ENCODE measurements at regions not wholly inside any gene's neighbourhood (a gene's known extent, or its start where the extent isn't known, plus 50 kb on each side); places are given as distances from the start of the nearest gene placed in this dataset.

DNA sequence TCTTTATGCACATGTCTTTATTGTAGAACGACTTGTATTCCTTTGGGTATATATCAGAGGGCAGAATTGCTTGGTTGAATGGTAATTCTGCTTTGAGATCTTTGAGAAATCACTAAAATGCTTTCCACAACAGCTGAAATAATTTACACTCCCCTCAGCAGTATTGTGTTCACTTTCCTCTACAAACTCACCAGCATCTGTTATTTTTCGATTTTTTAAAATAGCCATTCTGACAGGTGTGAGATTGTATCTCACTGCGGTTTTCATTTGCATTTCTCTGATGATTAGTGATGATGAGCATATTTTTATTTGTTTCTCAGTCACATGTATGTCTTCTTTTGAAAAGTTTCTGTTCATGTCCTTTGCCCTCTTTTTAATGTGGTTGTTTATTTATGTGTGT, 459.8 kb downstream of the PABPC4L start:
- no peak for DNase-seq
- 88 to 91% (median 91%) methylated on average over 3 of the region's 3 CpGs for WGBS, 3 donors
- no peak overlapping the region for H3K4me3 ChIP-seq
- no peaks in the 10 kb centered on the region for H3K9me3 ChIP-seq
- H3K4me1 ChIP-seq (ENCODE audit: insufficient read depth): no peaks in the 10 kb centered on the region
- TF ChIP-seq, protein P1, sequence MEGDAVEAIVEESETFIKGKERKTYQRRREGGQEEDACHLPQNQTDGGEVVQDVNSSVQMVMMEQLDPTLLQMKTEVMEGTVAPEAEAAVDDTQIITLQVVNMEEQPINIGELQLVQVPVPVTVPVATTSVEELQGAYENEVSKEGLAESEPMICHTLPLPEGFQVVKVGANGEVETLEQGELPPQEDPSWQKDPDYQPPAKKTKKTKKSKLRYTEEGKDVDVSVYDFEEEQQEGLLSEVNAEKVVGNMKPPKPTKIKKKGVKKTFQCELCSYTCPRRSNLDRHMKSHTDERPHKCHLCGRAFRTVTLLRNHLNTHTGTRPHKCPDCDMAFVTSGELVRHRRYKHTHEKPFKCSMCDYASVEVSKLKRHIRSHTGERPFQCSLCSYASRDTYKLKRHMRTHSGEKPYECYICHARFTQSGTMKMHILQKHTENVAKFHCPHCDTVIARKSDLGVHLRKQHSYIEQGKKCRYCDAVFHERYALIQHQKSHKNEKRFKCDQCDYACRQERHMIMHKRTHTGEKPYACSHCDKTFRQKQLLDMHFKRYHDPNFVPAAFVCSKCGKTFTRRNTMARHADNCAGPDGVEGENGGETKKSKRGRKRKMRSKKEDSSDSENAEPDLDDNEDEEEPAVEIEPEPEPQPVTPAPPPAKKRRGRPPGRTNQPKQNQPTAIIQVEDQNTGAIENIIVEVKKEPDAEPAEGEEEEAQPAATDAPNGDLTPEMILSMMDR (IDR thresholded peaks at IDR 0.05): no peak
- TF ChIP-seq POLR2A (IDR thresholded peaks at IDR 0.05) (no peak), EP300 (IDR thresholded peaks at IDR 0.05) (no peak)
- no peak overlapping the region for H3K27ac ChIP-seq
- no peaks in the 10 kb centered on the region for H3K36me3 ChIP-seq
- no peaks in the 10 kb centered on the region for H3K27me3 ChIP-seq
- intact Hi-C loops (cut with DNase I): no loop called here

DNA sequence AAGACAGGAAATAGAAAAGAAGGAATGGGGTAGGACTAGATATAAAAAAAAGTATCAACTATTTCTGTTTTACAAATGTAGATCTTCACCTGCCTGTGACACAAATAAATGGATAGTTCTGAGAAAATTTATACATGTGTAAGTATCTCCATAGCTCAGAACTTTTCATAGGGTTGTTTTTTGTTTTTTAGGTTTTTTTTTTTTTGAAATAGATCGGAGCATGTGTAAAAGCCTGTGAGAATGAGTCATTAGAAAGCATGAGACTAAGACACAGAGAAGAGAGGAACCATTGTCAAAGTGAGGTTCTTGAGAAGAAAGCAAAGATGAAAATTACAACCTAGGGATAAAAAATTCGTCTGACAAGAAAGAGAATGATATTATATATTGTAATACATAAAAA, 481.6 kb downstream of the PABPC4L start:
- intact Hi-C loops (cut with DNase I): no loop called here
- DNase-seq: no peak
- H3K27me3 ChIP-seq: no peaks in the 10 kb centered on the region
- no peak for TF ChIP-seq EP300 (IDR thresholded peaks at IDR 0.05)
- 61 to 74% (median 73%) methylated on average over 2 of the region's 2 CpGs for WGBS, 3 donors
- H3K4me3 ChIP-seq: no peak overlapping the region
- H3K27ac ChIP-seq: no peak overlapping the region
- no peaks in the 10 kb centered on the region for H3K36me3 ChIP-seq
- H3K9me3 ChIP-seq: no peaks in the 10 kb centered on the region
- no peaks in the 10 kb centered on the region for H3K4me1 ChIP-seq (ENCODE audit: insufficient read depth)

DNA sequence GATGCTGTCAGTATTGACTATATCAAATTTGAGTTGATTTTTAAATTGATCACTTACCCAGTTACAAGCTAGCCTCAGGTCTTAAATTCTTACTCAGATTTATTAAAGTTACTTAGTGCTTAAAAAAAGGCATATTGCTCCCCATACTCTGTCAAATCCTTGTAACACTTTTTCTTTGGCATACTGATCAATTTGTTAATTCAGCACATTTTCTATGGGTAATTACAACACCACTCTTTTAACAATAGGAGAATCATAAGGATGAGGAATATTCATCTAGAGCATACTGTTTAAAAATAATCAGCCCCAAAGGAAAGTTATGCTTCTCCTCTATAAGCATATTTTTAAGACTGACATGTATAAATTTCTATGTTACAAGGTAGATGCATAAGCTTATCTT, 482.5 kb downstream of the PABPC4L start:
- Histone ChIP-seq H3K27me3 (no peaks in the 10 kb centered on the region), H3K4me1 (ENCODE audit: insufficient read depth) (no peaks in the 10 kb centered on the region)
- intact Hi-C loops (cut with DNase I): no loop called here

GRCh38 chr4:133714211-133714610, 487.4 kb downstream of the PABPC4L start:
- Histone ChIP-seq H3K27ac (no peak overlapping the region), H3K36me3 (no peaks in the 10 kb centered on the region), H3K4me3 (no peak overlapping the region), H3K4me1 (ENCODE audit: insufficient read depth) (no peaks in the 10 kb centered on the region), H3K27me3 (no peaks in the 10 kb centered on the region), H3K9me3 (no peaks in the 10 kb centered on the region)
- DNase-seq: no peak
- intact Hi-C loops (cut with DNase I): no loop called here
- no peak for TF ChIP-seq POLR2A (IDR thresholded peaks at IDR 0.05)
- TF ChIP-seq, protein P1 (IDR thresholded peaks at IDR 0.05): no peak
- TF ChIP-seq EP300 (IDR thresholded peaks at IDR 0.05): no peak

More for the DNA sequence above, 482.5 kb downstream of the PABPC4L start:
- Histone ChIP-seq H3K9me3 (no peaks in the 10 kb centered on the region), H3K4me3 (no peak overlapping the region), H3K27ac (no peak overlapping the region), H3K36me3 (no peaks in the 10 kb centered on the region)
- no peak for TF ChIP-seq EP300 (IDR thresholded peaks at IDR 0.05)
- TF ChIP-seq POLR2A (IDR thresholded peaks at IDR 0.05): no peak
- TF ChIP-seq, protein P1 (IDR thresholded peaks at IDR 0.05): no peak
- no peak for DNase-seq

DNA sequence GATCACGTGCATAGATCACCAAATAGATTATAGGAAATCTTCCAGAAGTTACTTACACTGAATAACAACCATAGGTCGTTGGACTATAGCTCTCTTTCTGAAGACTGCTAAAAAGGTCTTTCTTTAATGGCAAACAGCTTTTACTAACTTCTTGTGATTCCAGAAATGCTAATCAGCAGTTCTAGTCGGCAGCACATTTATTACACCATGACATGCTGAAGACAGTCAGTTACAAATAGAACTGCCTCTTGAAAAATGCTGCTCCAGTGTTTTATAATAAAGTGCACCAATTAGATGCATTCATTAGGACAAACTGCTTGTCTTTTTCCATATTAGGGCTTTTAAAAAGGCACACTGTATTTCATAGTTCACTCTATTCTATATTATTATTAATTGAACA, 488.2 kb downstream of the PABPC4L start:
- no peaks in the 10 kb centered on the region for H3K36me3 ChIP-seq
- TF ChIP-seq EP300 (IDR thresholded peaks at IDR 0.05) (no peak), POLR2A (IDR thresholded peaks at IDR 0.05) (no peak)
- TF ChIP-seq, protein P1 (IDR thresholded peaks at IDR 0.05): no peak

More for the DNA sequence above, 488.2 kb downstream of the PABPC4L start:
- intact Hi-C loops (cut with DNase I): no loop called here
- H3K4me1 ChIP-seq (ENCODE audit: insufficient read depth): no peaks in the 10 kb centered on the region
- H3K9me3 ChIP-seq: no peaks in the 10 kb centered on the region
- no peak for DNase-seq
- no peak overlapping the region for H3K4me3 ChIP-seq
- WGBS, 3 donors: 36 to 44% (median 40%) methylated on average over 3 of the region's 3 CpGs
- no peaks in the 10 kb centered on the region for H3K27me3 ChIP-seq
- H3K27ac ChIP-seq: no peak overlapping the region

Measured in ovary (tissue), 7 donors.